ENCODE measurements at regions not wholly inside any gene's neighbourhood (a gene's known extent, or its start where the extent isn't known, plus 50 kb on each side); places are given as distances from the start of the nearest gene placed in this dataset.
A peak's percentile ranks its signal among the peaks of the same experiment; 100 is the strongest.

DNA sequence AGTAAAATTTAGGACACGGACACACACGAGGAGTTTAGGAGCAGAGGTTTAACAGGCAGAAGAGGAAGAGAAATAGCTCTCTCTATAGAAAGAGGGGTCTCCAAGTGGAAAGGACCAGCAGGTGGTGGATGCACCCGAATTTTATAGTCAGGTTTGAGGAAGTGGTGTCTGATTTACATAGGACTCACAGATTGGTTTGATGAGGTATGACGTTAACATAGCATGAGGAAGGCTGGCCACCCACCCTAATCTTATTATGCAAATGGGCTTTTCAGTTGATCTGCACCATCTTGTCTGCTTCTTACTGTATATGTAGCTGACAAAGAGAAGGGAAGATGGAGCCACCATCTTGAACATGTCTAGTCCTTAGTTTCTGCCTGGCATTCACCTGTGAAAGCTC is 52.5 kb upstream of the RGS2 start:
- TF ChIP-seq, protein P1, sequence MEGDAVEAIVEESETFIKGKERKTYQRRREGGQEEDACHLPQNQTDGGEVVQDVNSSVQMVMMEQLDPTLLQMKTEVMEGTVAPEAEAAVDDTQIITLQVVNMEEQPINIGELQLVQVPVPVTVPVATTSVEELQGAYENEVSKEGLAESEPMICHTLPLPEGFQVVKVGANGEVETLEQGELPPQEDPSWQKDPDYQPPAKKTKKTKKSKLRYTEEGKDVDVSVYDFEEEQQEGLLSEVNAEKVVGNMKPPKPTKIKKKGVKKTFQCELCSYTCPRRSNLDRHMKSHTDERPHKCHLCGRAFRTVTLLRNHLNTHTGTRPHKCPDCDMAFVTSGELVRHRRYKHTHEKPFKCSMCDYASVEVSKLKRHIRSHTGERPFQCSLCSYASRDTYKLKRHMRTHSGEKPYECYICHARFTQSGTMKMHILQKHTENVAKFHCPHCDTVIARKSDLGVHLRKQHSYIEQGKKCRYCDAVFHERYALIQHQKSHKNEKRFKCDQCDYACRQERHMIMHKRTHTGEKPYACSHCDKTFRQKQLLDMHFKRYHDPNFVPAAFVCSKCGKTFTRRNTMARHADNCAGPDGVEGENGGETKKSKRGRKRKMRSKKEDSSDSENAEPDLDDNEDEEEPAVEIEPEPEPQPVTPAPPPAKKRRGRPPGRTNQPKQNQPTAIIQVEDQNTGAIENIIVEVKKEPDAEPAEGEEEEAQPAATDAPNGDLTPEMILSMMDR (conservative IDR thresholded peaks at IDR 0.05; ENCODE audit: low read depth, low read length), result no peak
- TF ChIP-seq EZH2 (IDR thresholded peaks at IDR 0.05; ENCODE audit: borderline replicate concordance, low read depth, low read length, poor library complexity, severe bottlenecking), result no peak
- no peaks in the 10 kb centered on the region for H3K9me3 ChIP-seq (ENCODE audit: low read depth, low read length, poor library complexity, severe bottlenecking)
- peak; percentile 71 for DNase-seq (ENCODE audit: low spot score)
- no TSS peak for BruUV-seq (replicated peaks)
- CTCF ChIA-PET, result no interaction called here
- H3K4me1 ChIP-seq (ENCODE audit: insufficient read depth, low read length, poor library complexity, severe bottlenecking), result peaks cover 5% of the 10 kb centered on the region
- H3K4me3 ChIP-seq (ENCODE audit: low read depth, low read length, poor library complexity, severe bottlenecking), result no peak overlapping the region
- H3K27me3 ChIP-seq (replicated peaks; ENCODE audit: insufficient read depth, low read depth, low read length, poor library complexity), result no peaks in the 10 kb centered on the region
- POLR2A ChIA-PET (ENCODE audit: low non-redundant PET), result no interaction called here
- intact Hi-C loops (cut with micrococcal nuclease; ENCODE audit: unreplicated experiment), result no loop called here
- no peaks in the 10 kb centered on the region for H3K36me3 ChIP-seq (ENCODE audit: insufficient read depth, low read length, poor library complexity, severe bottlenecking)
- H3K27ac ChIP-seq (ENCODE audit: low read depth, low read length, poor library complexity, severe bottlenecking), result no peak overlapping the region

DNA sequence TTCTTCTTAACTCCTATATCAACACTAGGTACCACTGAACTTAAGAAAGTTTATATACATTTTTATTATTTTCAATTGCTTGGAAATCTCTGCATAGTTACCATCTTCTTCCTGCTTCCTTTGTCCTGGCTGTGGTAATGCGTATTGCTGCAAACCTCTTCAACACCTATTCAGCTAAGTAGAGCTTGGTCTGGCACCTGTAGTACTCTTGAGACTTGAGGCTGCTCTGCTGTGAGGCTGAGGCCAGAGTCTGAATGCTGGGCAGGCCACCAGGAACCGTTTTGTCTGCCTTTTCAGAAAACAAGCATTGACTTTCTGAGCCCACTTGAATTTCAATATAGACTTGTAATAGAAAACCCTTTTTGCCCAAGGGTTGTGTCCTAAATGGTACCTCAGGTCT is 52.0 kb upstream of the RGS2 start:
- H3K4me1 ChIP-seq (ENCODE audit: insufficient read depth, low read length, poor library complexity, severe bottlenecking), result peaks cover 5% of the 10 kb centered on the region
- DNase-seq (ENCODE audit: low spot score), result no peak
- ChIA-PET CTCF (no interaction called here), POLR2A (ENCODE audit: low non-redundant PET) (no interaction called here)
- H3K27ac ChIP-seq (ENCODE audit: low read depth, low read length, poor library complexity, severe bottlenecking), result no peak overlapping the region
- H3K9me3 ChIP-seq (ENCODE audit: low read depth, low read length, poor library complexity, severe bottlenecking), result no peaks in the 10 kb centered on the region
- BruUV-seq (replicated peaks), result no TSS peak
- TF ChIP-seq, protein P1 (conservative IDR thresholded peaks at IDR 0.05; ENCODE audit: low read depth, low read length), result no peak
- TF ChIP-seq EZH2 (IDR thresholded peaks at IDR 0.05; ENCODE audit: borderline replicate concordance, low read depth, low read length, poor library complexity, severe bottlenecking), result no peak
- intact Hi-C loops (cut with micrococcal nuclease; ENCODE audit: unreplicated experiment), result no loop called here
- H3K27me3 ChIP-seq (replicated peaks; ENCODE audit: insufficient read depth, low read depth, low read length, poor library complexity), result no peaks in the 10 kb centered on the region
- H3K36me3 ChIP-seq (ENCODE audit: insufficient read depth, low read length, poor library complexity, severe bottlenecking), result no peaks in the 10 kb centered on the region
- no peak overlapping the region for H3K4me3 ChIP-seq (ENCODE audit: low read depth, low read length, poor library complexity, severe bottlenecking)

DNA sequence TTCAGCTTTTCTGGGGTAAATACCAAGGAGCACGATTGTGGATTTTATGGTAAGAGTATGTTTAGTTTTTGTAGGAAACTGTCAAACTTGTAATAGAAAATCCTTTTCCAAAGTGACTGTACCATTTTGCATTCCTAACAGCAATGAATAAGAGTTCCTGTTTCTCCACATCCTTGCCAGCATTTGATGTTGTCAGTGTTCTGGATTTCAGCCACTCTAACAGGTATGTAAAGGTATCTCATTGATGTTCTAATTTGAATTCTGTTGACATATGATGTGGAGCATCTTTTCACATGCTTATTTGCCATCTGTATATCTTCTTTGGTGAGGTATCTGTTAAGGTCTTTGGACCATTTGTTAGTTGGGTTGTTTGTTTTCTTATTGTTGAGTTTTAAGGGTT is 50.3 kb upstream of the RGS2 start:
- DNase-seq (ENCODE audit: low spot score), result no peak
- H3K4me3 ChIP-seq (ENCODE audit: low read depth, low read length, poor library complexity, severe bottlenecking), result no peak overlapping the region
- no peaks in the 10 kb centered on the region for H3K9me3 ChIP-seq (ENCODE audit: low read depth, low read length, poor library complexity, severe bottlenecking)
- ChIA-PET CTCF (no interaction called here), POLR2A (ENCODE audit: low non-redundant PET) (no interaction called here)
- TF ChIP-seq, protein P1 (conservative IDR thresholded peaks at IDR 0.05; ENCODE audit: low read depth, low read length), result no peak
- TF ChIP-seq EZH2 (IDR thresholded peaks at IDR 0.05; ENCODE audit: borderline replicate concordance, low read depth, low read length, poor library complexity, severe bottlenecking), result no peak
- peaks cover 5% of the 10 kb centered on the region for H3K4me1 ChIP-seq (ENCODE audit: insufficient read depth, low read length, poor library complexity, severe bottlenecking)
- intact Hi-C loops (cut with micrococcal nuclease; ENCODE audit: unreplicated experiment), result no loop called here
- H3K36me3 ChIP-seq (ENCODE audit: insufficient read depth, low read length, poor library complexity, severe bottlenecking), result no peaks in the 10 kb centered on the region
- H3K27ac ChIP-seq (ENCODE audit: low read depth, low read length, poor library complexity, severe bottlenecking), result no peak overlapping the region
- no TSS peak for BruUV-seq (replicated peaks)
- H3K27me3 ChIP-seq (replicated peaks; ENCODE audit: insufficient read depth, low read depth, low read length, poor library complexity), result no peaks in the 10 kb centered on the region

Measured in A673 (cell line).